PC-3 (cell line): ENCODE measurements at regions not wholly inside any gene's neighbourhood (a gene's known extent, or its start where the extent isn't known, plus 50 kb on each side); places are given as distances from the start of the nearest gene placed in this dataset.

Experiments used
- ATAC-seq: fragments of 200-7000 bp; cut with Tn5 transposase; 2 replicates; pipeline ENCODE4 v1.9.1; 2020; ENCODE audit warnings: mild to moderate bottlenecking, moderate library complexity
- BruUV-seq: library from RNA; stranded (reverse); fragments of 400-500 nt; replicated peaks from 2 replicates; lab custom pipeline; 2021; lab: Mats Ljungman, UMichigan
- CTCF ChIA-PET: fragments of 300-600 bp; sonication (Branson Sonifier 250); formaldehyde crosslinking; loops from one replicate; lab custom pipeline; 2022; ENCODE audit warnings: antibody characterized with exemption; lab: Charles Lee
- POLR2A ChIA-PET: fragments of 300-600 bp; sonication (Branson Sonifier 250); formaldehyde crosslinking; loops from one replicate; lab custom pipeline; 2022; ENCODE audit warnings: antibody characterized with exemption; ENCODE audit not compliant: unreplicated experiment; lab: Charles Lee
- DNase-seq: peaks from one replicate; pipeline ENCODE4 v3.0.0-alpha.2; 2015
- H2AFZ ChIP-seq: fragments of 300-600 bp; sonication (generic); 2 replicates; pipeline ENCODE4 v1.6.0; 2016; ENCODE audit warnings: antibody characterized with exemption, low read length
- H3F3A ChIP-seq: fragments of 300-600 bp; sonication (generic); one replicate; pipeline ENCODE4 v1.6.0; 2017; ENCODE audit warnings: antibody characterized with exemption, low read length, control low read depth, mild to moderate bottlenecking; ENCODE audit not compliant: unreplicated experiment
- H3K27ac ChIP-seq: fragments of 300-600 bp; sonication (generic); 2 replicates; pipeline ENCODE4 v1.5.1; 2016; ENCODE audit warnings: mild to moderate bottlenecking, low read length
- H3K27me3 ChIP-seq: fragments of 300-600 bp; sonication (generic); 2 replicates; pipeline ENCODE4 v1.6.1; 2016; ENCODE audit warnings: low read length, mixed read lengths
- H3K36me3 ChIP-seq: fragments of 300-600 bp; sonication (generic); 2 replicates; pipeline ENCODE4 v1.6.1; 2016; ENCODE audit warnings: low read depth, mixed run types, low read length, mixed read lengths
- H3K4me1 ChIP-seq: fragments of 300-600 bp; sonication (generic); 2 replicates; pipeline ENCODE4 v1.5.1; 2016; ENCODE audit warnings: low read length; ENCODE audit not compliant: insufficient read depth
- H3K4me2 ChIP-seq: fragments of 300-600 bp; sonication (generic); 2 replicates; pipeline ENCODE4 v1.6.0; 2016; ENCODE audit warnings: low read length
- H3K4me3 ChIP-seq: fragments of 300-600 bp; sonication (generic); 2 replicates; pipeline ENCODE4 v1.5.1; 2016; ENCODE audit warnings: mild to moderate bottlenecking, low read length, mixed read lengths
- H3K79me2 ChIP-seq: fragments of 300-600 bp; sonication (generic); 2 replicates; pipeline ENCODE4 v1.6.1; 2017; ENCODE audit warnings: low read length, mixed read lengths
- H3K9ac ChIP-seq: fragments of 300-600 bp; sonication (generic); 2 replicates; pipeline ENCODE4 v1.6.0; 2016; ENCODE audit warnings: mild to moderate bottlenecking, low read length
- H3K9me2 ChIP-seq: fragments of 300-600 bp; sonication (generic); replicated peaks from 2 replicates; pipeline ENCODE4 v1.6.1; 2016; ENCODE audit warnings: mixed run types, low read length, mixed read lengths
- H3K9me3 ChIP-seq: fragments of 300-600 bp; sonication (generic); 2 replicates; pipeline ENCODE4 v1.6.1; 2016; ENCODE audit warnings: low read length, mixed read lengths
- H4K20me1 ChIP-seq: fragments of 300-600 bp; sonication (generic); 2 replicates; pipeline ENCODE4 v1.6.1; 2016; ENCODE audit warnings: low read length, mixed read lengths
- CTCF ChIP-seq: fragments of 300-600 bp; sonication (generic); conservative IDR thresholded peaks from 2 replicates; pipeline ENCODE4 v1.5.1; 2017; ENCODE audit warnings: antibody characterized with exemption, low read depth, mild to moderate bottlenecking, low read length
- EZH2 ChIP-seq: fragments of 300-600 bp; sonication (generic); IDR thresholded peaks from one replicate; pipeline ENCODE4 v1.6.1; 2017; ENCODE audit warnings: antibody characterized with exemption, mild to moderate bottlenecking, low read length; ENCODE audit not compliant: unreplicated experiment
- EZH2phosphoT487 ChIP-seq: fragments of 300-600 bp; sonication (generic); IDR thresholded peaks from 2 replicates; pipeline ENCODE4 v1.6.1; 2018; ENCODE audit warnings: mild to moderate bottlenecking, antibody characterized with exemption, low read length, borderline replicate concordance
- intact Hi-C: fragments of 100-400 bp; cut with micrococcal nuclease; formaldehyde crosslinking; loops from 2 replicates; pipeline ENCODE4 v1.9.0; 2023

DNA sequence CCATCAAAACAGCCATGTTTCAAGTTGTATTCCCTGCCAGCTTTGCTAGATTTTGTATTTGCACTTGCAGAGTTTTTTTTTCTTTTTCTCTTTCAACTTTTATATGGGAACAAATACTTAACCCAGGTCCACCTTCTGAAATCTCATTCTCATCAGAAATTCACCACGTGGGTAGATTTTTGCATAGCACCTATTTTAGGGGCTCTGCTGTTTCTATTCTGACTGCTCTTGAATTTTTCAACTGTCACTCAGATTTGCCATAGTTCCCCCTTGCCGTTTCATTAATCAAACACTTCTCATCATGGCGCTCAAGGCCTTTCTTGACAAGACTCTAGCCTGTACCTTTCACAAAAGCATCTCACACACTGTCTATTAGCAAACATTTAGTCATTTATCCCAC is 767.2 kb downstream of the VRK1 start:
- CTCF ChIA-PET: no interaction called here
- no peaks in the 10 kb centered on the region for H3K79me2 ChIP-seq
- no peak for DNase-seq
- no peak overlapping the region for H3K4me2 ChIP-seq
- intact Hi-C loops: no loop called here
- H4K20me1 ChIP-seq: no peaks in the 10 kb centered on the region
- no peaks in the 10 kb centered on the region for H3K9me3 ChIP-seq
- TF ChIP-seq CTCF: no peak
- TF ChIP-seq EZH2: no peak
- TF ChIP-seq EZH2phosphoT487: no peak
- BruUV-seq: no TSS peak
- ATAC-seq: no peak
- no peak overlapping the region for H3K27ac ChIP-seq
- no peaks in the 10 kb centered on the region for H3K4me1 ChIP-seq
- no peak overlapping the region for H2AFZ ChIP-seq
- H3K9ac ChIP-seq: no peak overlapping the region
- no peaks in the 10 kb centered on the region for H3K9me2 ChIP-seq
- no peaks in the 10 kb centered on the region for H3F3A ChIP-seq
- H3K36me3 ChIP-seq: no peaks in the 10 kb centered on the region
- H3K27me3 ChIP-seq: peaks cover 26% of the 10 kb centered on the region
- POLR2A ChIA-PET: no interaction called here
- no peak overlapping the region for H3K4me3 ChIP-seq

DNA sequence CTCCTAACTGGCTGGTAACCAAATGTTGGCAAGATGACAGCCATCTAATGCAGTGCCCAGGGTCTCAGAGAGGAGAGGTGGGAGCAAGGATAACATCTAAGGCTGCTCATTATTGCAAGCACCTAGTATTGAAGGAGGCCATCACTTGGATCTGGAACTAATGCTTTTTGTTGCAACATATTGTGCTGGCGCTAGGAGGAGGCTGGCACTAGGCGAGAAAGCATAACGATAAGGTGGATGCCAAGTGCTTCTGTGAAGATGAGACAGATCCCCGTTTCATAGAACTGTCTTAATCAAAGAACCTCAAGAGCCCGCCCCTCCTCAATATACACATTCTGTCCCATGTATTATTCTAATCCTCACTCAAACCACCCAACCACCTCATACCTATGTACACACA is 774.0 kb downstream of the VRK1 start:
- no TSS peak for BruUV-seq
- no peaks in the 10 kb centered on the region for H3K4me1 ChIP-seq
- H3K27me3 ChIP-seq: peaks cover 31% of the 10 kb centered on the region
- ChIA-PET CTCF (no interaction called here), POLR2A (no interaction called here)
- no peak overlapping the region for H3K4me3 ChIP-seq
- H3K27ac ChIP-seq: no peak overlapping the region
- H3K9me3 ChIP-seq: no peaks in the 10 kb centered on the region
- H2AFZ ChIP-seq: no peak overlapping the region
- intact Hi-C loops: no loop called here
- no peaks in the 10 kb centered on the region for H3K36me3 ChIP-seq
- no peaks in the 10 kb centered on the region for H3K79me2 ChIP-seq
- no peaks in the 10 kb centered on the region for H3K9me2 ChIP-seq
- TF ChIP-seq CTCF (no peak), EZH2phosphoT487 (no peak), EZH2 (no peak)
- ATAC-seq (no peak), DNase-seq (no peak)
- no peak overlapping the region for H3K9ac ChIP-seq
- H4K20me1 ChIP-seq: no peaks in the 10 kb centered on the region
- H3K4me2 ChIP-seq: no peak overlapping the region
- H3F3A ChIP-seq: no peaks in the 10 kb centered on the region

- intact Hi-C loops: no loop called here
- Histone ChIP-seq H3K4me1 (no peaks in the 10 kb centered on the region), H3K9ac (no peak overlapping the region), H3K4me3 (no peak overlapping the region), H3K27ac (no peak overlapping the region), H3K4me2 (no peak overlapping the region), H3K79me2 (no peaks in the 10 kb centered on the region), H4K20me1 (no peaks in the 10 kb centered on the region), H3K36me3 (no peaks in the 10 kb centered on the region), H2AFZ (no peak overlapping the region), H3K9me2 (no peaks in the 10 kb centered on the region), H3F3A (no peaks in the 10 kb centered on the region), H3K9me3 (no peaks in the 10 kb centered on the region), H3K27me3 (peaks cover 31% of the 10 kb centered on the region)
- ChIA-PET POLR2A (no interaction called here), CTCF (no interaction called here)
- no peak for DNase-seq
- no TSS peak for BruUV-seq
- ATAC-seq: no peak
- TF ChIP-seq EZH2phosphoT487 (no peak), CTCF (no peak), EZH2 (no peak)
These were observed 774.8 kb downstream of the VRK1 start for GRCh38 chr14:97571866-97572555.
